NT2/D1 (cell line): ENCODE measurements at regions not wholly inside any gene's neighbourhood (a gene's known extent, or its start where the extent isn't known, plus 50 kb on each side); places are given as distances from the start of the nearest gene placed in this dataset.

Experiments used
- SUZ12 ChIP-seq: IDR thresholded peaks from 2 replicates; pipeline ENCODE4 v1.6.1; 2011; ENCODE audit not compliant: insufficient read length, insufficient read depth; ENCODE audit errors: extremely low read depth
- YY1 ChIP-seq: IDR thresholded peaks from 2 replicates; pipeline ENCODE4 v1.6.1; 2011; ENCODE audit not compliant: insufficient read length, insufficient read depth
- ZNF274 ChIP-seq: IDR thresholded peaks from 2 replicates; pipeline ENCODE4 v1.6.1; 2011; ENCODE audit warnings: mild to moderate bottlenecking, low read depth, low read length

DNA sequence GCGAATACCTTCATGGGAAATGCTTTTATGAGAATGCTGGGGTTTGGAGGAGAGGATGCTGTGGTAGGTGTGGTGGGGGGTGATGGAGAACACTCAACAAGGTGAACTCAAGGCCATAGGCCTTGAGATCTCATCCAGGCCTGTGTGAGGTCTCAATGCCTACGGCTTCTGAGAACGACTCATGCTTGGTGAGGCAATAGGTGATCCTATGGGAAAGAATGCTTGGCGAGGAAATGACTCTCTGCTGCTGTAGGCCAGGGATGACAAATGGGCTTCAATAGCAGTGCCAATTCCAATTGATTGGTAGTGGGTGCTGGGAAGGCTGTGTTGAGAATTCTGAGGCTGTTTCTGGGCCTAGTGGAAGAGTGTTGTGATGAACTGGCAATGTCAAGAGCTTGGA is 280.2 kb upstream of the CLINT1 start:
- no peak for TF ChIP-seq YY1
- TF ChIP-seq ZNF274, result no peak
- TF ChIP-seq SUZ12, result no peak
